GM18861 (cell line): ENCODE measurements at regions not wholly inside any gene's neighbourhood (a gene's known extent, or its start where the extent isn't known, plus 50 kb on each side); places are given as distances from the start of the nearest gene placed in this dataset.
A peak's percentile ranks its signal among the peaks of the same experiment; 100 is the strongest.
"Not testable (repeated sequence)": the region's sequence is repeated elsewhere in the genome, so short reads cannot be mapped to it uniquely, and the experiment has no call there.

ENCODE experiments used
- ATAC-seq: cut with Tn5 transposase; IDR thresholded peaks from one replicate; pipeline ENCODE4 v1.9.1; 2021; ENCODE audit not compliant: unreplicated experiment

GRCh38 chr2:195117011-195117410, 540.0 kb upstream of the SLC39A10 start:
- ATAC-seq: no peak

DNA sequence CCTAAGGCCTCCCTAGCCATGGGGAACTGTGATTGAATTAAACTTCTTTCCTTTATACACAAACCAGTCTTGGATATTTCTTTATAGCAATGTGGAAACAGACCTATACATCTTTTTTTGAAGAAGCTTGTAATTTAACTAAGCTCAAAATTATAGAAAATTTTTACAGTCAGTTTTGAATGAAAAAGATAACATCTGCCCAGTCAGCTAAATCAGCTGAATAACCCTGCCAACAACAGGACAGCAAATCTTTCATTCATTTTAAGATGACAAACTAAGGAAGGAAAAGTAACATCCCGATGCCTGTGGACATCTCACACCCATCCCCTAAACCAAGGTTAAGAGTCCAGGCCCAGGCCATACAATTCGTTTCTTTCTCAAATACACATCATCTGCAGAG, 541.3 kb upstream of the SLC39A10 start:
- ATAC-seq: no peak

DNA sequence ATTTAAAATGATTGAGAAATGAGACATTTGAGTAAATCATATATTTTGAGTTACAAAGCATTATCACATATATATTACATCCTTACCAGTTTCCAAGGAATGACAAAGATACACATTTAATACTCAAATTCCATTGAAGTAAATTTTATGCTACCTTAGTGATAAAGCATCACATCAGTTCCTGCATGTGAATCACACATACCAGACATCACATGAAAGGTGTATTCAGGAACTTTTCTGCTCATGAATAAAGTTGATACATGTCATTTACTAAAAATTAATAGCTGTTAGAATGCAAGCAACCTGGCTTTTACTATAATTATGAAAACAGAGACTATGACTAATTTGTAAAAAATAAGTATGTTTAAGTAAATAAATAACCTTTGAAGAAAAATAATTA, 548.8 kb upstream of the SLC39A10 start:
- no peak for ATAC-seq

DNA sequence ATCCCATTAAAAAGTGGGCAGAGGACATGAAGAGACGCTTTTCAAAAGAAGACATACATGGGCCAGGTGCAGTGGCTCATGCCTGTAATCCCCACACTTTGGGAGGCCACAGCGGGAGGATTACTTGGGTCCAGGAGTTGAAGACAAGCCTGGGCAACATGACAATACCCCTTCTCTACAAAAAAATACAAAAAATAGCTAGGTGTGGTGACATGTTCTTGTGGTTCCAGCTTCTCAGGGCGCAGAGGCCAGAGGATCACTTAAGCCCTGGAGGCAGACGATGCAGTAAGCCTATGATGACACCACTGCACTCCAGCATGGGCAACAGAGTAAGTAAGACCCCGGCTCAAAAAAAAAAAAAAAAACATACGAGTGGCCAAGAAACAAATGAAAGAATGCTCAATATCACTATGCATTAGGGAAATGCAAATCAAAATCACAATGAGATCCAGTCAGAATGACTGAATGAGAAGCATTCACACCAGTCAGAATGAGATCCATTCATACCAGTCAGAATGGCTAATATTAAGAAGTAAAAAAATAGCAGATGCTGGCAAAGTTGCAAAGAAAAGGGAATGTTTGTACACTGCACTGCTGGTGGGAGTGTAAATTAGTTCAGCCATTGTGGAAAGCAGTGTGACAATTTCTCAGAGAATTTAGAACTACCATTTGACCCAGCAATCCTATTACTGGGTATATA, 550.2 kb upstream of the SLC39A10 start:
- no peak for ATAC-seq

- ATAC-seq: no peak
Measured at GRCh38 chr2:195105581-195105980, 551.4 kb upstream of the SLC39A10 start.

DNA sequence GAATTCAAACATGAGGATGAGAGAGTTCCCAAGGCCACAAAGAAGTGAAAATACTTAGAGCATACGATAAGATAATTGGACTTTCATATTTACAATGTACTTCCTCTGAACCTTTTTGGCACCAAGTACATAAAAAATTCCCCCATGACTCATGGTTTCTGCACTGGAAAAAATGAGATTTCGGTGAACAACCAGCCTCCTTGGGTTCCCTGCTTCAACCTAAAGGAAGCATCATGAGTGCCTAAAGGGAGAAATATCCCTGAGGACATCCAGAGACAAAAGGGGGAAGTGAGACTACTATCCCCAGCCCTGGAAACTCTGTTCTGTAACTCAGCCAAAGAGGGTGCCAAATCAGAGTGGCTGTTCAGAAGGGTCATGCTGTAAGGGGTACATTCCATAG, 562.7 kb upstream of the SLC39A10 start:
- no peak for ATAC-seq

DNA sequence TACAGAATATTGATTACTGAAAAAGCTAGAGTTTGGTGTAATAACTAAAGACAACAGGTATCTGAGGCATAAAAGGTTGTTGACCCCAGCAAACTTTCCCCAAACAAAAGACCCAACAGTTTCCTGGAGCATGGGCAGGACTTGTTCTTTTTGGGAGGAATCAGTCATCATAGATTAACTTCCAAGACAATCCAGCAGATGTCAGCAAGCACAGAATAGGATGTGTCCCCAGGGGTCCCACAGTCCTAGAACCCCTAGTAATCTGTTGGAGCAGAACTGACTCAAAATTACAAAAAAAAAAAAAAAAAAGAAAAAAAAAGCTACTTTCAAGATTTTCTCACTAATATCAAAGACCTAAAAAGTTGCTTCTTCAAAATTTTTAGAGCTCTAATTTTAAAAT, 564.7 kb upstream of the SLC39A10 start:
- no peak for ATAC-seq

GRCh38 chr2:195072806-195073205, 584.2 kb upstream of the SLC39A10 start:
- not testable (repeated sequence) for ATAC-seq

DNA sequence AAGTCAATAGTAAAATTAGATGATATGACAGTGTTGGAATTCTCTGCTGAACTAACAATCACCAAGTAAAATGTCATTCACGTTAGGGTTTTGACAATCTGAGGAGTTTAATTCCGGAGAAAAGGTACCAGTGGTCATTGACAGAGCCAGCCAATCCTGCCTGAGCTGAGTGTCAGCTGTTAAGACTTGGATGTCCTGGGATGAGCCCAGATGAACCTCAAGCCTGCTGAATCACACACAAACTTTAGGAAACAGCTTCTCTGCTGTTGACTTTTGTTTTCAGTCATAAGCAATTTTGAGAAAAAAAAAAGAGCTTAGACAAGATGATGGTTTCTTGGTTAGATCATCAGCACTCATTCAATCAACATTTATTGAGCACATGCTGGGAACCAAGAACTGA, 600.0 kb upstream of the SLC39A10 start:
- ATAC-seq: no peak

DNA sequence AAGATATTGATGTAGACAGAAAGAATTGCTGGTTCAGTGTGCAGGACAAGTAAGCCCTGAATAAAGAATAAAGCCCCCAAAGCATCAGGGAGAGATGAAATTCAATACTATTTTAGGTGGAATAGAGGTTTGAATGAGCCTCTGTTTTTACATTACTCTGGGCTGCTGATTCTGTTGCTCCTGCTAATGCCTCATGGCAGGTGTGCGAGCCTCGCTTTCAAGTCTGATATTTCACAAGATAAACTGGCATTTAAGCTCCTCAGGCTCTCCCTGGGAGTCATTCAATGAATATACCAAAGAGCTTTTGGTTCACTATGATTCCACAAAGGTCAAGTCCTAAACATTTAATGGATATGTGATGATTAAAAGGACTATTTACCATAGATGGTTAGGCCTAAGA, 601.0 kb upstream of the SLC39A10 start:
- no peak for ATAC-seq

GRCh38 chr2:195051401-195051800, 605.6 kb upstream of the SLC39A10 start:
- no peak for ATAC-seq

- peak; percentile 96 for ATAC-seq
Measured at GRCh38 chr2:195049372-195050031, 607.5 kb upstream of the SLC39A10 start.

- no peak for ATAC-seq
Measured at GRCh38 chr2:195047955-195048354, 609.1 kb upstream of the SLC39A10 start.

DNA sequence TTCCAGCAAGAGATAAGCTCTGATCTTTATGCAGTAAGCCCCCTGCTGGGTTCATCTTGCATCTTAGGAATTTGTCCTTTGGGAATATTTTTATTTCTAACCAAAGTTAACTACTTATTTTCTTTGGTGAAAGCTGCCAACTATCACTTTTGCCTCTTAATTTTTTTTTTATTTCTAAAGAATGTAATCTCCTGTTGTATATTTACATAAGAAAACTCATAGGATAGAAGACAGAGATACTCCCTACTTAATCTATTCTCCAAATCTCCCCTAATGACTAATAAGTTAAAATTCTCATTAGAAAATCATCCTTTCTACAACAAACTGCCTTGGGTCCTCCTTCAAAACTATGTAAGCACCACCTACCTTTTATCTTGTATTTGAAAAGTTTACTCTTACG, 612.2 kb upstream of the SLC39A10 start:
- ATAC-seq: no peak

- no peak for ATAC-seq
Measured at GRCh38 chr2:195038153-195038552, 618.9 kb upstream of the SLC39A10 start.

GRCh38 chr2:195037045-195037444, 620.0 kb upstream of the SLC39A10 start:
- ATAC-seq: no peak

DNA sequence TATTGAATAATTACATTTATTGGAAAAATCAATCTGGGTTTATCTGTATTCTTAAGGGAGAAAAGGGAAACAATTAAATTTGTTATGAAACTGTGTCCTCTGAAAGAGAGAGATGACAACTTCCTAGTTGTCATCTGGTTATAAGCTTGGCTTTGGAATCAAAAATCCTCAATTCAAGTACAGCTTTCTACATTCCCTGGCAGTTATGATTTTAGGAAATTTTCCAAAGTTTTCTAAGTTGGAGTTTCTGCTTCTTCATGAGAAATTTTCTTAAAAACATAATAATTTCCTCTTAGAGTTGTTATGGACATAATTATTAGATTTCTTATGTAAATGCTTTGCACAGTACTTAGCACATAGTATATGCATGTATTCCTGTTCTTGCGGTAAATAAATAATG, 625.6 kb upstream of the SLC39A10 start:
- no peak for ATAC-seq

DNA sequence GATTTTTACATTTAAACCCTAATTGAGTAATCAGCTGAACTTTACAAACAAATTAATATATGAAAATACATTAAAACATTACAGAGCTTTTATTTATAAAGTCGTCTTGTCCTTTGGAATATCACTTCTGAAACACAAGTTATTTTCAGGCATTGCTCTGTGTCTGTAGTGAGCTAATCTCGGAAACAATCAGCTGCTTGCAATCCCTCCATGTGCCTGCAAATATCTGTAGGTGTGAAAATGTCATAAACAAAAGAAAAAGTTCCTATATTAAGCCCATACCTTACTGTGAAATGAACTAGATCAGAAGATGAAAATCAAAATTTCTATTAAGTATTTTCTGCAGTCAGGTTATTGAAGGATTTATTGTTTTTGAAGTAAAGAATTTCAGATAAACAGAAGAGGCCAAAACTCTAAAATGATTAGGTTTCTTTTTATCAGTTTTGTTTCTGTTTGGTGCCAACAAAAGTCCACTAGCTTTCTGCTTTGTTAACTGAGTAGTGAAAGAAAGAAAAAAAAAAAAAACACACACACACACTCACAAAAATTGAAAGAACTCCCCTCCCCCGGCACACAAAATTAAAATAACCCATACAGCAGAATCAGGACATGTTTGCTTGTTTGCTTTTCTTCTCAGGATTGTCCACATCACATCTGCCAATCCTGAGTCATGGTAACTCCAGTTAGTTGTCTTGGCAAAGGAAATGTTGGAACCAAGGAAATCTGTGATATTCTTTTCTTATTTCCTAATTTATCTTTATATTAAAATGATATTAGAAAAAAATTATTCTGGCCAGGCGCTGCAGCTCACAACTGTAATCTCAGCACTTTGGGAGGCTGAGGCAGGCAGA, 627.0 kb upstream of the SLC39A10 start:
- ATAC-seq: no peak

DNA sequence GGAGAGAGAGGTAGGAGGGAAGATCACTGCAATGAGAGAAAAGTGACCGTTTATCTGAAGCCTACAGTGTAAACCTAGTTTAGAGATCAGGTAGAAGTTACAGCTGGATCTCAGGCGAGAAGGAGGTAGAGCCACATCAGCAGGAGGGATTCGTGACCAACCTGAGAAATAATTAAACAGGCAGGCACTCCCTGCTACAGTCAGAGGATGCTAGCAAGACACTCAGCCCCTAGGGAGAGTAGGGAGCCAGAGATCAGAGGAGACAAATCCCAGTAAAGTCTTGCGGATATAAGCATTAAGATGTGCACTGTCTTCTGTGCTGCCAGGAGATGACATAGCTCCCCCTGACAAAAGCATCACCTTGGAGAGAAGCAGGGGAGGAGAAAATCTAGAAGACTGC, 629.1 kb upstream of the SLC39A10 start:
- ATAC-seq: no peak

- ATAC-seq: no peak
Measured at GRCh38 chr2:195026261-195026660, 630.8 kb upstream of the SLC39A10 start.

DNA sequence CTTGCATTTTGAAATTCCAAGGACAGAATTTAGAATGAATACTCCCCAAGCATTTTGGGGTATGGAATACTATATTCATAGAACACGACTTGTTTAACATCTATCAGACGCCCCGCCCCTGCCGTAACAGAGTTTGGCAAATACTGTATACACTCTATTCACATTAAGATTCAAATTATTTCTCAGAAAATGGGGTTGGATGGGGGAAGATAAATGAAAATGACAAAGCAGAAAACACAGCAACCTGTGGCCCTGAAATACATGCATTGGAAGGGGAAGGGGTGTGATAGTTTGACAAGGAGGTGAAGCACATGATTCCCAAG, 634.6 kb upstream of the SLC39A10 start:
- no peak for ATAC-seq
